GM18873 (cell line): ENCODE measurements at regions not wholly inside any gene's neighbourhood (a gene's known extent, or its start where the extent isn't known, plus 50 kb on each side); places are given as distances from the start of the nearest gene placed in this dataset.

Source experiments
- ATAC-seq: cut with Tn5 transposase; IDR thresholded peaks from one replicate; pipeline ENCODE4 v1.9.1; 2021; ENCODE audit warnings: mild to moderate bottlenecking, moderate library complexity, moderate number of reproducible peaks; ENCODE audit not compliant: unreplicated experiment, low FRiP score

DNA sequence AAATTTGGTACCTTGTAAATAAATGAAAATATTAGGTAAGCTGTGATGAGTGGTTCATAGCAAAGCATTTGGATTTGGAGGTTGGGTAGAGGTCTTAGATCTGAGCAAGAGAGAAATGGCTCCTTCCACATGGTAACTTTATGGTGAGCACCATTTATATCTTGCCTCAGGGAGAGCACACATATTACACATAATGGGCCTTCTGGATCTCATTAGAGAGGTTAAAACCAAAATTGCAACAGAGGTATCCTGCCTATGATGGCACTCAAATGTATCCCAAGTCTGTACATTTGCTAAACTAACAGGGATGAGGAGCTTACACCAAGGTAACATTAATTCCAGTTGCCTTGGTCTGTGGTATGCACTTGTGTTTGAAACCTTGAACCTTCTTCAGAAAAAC, 87.1 kb upstream of the PUDP start:
- ATAC-seq, result no peak

DNA sequence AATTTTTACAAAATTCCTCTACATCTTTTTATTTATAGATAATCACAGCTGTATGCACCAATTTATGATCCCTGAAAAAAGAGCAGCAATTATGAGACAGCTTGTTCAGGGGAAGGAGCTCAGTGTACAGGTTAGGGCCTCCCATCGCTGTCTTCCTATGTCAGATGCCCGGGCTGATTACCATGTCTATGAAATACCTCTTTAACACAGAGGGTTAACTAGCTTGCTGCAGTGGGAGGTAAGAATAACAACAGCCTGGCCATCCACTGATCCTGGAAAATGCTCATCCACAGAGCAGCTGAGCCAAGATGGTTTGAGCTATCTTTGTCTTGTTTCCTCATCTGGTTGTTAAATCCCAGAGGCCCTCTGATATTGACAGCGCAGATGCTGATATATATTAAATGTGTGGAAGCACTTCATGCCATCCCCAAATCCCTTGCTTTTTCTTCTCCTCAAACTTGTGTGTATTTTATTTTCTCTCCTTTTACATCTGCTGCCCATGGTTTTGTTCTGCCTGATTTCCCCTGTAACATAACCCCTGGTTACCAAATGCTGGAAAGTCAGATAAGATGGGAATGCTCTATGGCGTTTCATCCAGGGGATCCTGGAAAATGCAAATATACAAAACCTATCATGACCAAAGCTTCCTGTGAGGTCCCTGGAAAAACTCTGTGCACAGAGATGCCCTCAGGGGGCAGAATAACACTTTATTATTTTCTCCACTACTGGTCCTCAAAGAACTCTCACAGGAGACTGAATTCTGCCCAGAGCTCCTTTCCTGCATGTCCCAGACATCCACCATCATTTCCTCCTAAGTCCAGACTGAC, 85.8 kb upstream of the PUDP start:
- ATAC-seq, result no peak

DNA sequence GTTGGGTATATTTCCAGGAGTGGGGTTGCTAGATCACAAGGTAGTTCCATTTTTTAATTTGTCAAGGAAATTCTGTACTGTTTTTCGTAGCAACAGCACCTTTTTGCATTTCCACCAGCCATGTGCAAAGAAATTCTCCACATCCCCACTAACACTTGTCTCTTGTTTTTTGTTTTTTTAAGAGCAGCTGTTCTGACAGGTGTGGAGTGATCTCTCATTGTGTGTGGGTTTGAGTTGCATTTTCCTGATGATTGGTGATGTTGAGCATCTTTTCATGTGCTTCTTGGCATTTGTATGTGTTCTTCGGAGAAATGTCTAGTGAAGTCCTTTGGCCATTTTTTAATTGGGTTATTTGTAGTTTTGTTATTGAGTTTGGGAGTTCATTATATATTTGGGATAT, 80.3 kb upstream of the PUDP start:
- no peak for ATAC-seq

DNA sequence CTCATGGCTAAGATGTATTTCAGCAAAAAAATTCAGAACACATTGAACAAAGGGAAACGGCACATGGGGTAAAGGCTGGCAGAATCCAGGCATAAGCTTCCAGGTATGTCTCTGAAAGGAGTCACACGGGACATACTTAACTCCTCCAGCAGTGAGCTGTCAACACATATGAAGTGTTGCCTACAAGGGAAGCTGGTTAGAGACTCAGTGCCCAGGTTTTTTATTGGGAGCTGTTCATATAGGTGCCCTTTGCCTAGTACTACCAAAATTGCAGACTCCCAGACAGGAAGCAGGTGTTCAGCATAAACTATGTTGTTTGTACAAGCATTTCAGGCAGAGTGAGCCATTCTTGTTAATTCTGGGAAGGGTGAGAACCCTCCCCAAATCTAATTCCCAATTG, 77.4 kb upstream of the PUDP start:
- ATAC-seq, result no peak

DNA sequence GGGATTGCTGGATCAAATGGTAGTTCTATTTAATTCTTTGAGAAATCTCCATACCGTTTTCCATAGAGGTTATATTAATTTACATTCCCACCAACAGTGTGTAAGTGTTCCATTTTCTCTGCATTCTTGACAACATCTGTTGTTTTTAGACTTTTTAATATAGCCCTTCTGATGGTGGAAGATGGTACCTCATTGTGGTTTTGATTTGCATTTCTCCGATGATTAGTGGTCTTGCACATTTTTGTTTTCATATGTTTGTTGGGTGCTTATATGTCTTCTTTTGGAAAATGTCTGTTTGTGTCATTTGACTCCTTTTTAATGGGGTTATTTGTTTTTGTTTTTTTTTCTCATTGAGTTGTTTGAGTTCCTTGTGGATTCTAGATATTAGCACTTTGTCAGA, 75.3 kb upstream of the PUDP start:
- no peak for ATAC-seq

DNA sequence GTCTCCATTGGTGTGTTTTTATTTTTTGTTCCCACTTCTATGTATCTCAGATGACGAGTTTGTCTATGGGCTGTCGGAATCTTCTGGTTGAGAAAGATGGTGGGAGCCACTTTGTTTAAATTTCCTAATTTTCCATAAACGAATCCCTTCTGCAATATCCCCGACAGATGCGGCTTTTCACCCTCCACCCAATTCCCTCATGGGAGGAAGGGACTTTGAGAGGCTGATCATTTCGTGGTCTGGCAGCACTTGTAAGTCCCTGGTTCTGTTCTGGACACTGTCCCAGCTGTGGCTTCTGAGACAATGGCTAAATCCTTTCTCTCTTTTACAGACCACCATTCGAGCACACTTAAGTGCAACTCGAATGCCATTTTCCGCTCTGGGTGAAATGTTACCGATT, 72.2 kb upstream of the PUDP start:
- ATAC-seq, result no peak

DNA sequence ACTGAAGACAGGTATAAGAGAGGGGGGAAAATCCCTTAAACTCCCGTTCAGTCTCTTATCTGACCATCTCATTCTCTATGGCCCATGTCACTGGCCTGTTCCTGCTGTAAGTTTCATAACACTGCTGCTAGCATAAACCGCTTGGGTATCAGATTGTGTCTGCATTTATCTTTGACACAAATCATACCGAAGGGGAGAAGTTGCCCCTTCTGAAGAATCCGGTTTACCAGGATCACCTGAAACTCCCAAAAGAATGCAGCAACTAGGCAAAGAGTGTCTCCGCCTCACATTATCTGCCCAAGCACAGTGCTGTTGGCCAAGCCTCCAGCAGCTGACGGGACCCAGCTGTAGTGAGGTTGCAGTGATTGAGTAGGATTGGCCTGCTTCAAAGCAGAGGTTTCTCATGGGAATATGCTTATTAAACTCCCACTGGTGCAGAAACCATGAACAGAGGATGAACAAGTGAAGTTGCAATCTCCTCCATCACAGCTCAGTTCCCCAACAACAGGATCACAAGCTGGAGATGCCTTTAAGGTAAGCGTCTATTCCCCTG, 71.3 kb upstream of the PUDP start:
- ATAC-seq, result peak; percentile 61

DNA sequence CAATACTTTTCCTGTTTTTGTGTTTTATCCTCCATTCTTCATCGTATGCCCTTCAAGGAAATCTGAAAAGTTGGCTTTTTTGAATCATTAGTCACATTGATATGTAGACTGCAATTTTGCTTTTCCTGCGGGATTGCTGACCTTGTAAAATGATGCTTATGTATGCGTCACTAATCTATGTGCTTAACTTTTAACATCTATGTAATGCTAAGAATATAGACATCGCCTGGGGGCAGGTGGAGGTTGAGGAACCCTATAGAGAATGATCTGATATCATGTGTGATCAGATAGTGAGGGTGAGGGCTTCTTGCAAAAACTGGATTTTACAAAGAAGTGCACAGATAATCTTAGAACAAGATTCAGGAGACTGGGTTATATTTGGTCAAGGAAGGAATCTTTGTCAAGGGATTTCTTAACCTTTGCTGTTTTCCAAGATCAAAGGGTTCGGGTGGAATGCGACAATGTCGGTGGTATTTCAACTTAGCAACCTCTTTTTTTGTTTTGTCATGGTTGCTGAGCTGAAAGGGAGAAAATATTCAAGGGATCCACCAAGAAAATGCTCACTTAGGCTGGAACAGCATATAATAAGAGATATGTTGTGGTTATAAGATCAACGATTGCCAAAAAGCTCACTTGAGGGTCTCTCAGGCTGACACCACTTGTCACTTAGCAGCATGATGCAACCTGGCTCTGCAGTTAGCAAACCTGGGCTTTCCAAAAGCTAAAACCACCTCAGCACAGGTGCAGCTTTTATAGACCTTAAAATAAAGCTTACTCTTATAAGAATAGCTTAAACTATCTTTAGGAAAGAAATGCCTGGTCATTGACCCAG, 70.6 kb upstream of the PUDP start:
- no peak for ATAC-seq

DNA sequence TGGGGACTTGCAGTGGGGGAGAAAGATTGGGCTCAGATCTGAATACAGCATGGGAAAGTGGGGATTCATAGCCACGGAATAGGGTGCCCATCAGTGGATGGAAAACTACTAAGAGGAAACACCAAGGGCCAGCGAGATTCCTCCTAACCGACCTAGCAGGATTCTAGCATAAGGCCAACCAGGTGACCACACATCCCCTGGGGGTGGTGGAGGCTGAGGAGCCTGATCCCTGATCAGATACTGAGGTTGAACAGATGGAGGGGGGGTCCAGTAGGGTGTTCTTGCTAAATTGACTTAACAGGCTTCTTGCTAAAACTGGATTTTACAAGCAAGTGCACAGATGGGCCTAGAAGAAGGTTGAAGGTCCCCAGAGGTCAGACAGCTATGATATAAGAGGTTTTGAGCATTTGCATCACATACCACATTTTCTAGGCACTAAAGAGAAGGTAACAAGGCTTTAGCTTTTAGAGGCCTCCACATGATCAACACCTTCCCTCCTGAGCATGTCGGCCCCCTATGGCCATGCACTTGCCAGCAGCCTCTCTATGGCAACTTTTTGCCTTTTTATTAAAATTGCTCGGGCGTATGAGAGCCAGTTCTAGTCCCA, 69.1 kb upstream of the PUDP start:
- ATAC-seq, result no peak

DNA sequence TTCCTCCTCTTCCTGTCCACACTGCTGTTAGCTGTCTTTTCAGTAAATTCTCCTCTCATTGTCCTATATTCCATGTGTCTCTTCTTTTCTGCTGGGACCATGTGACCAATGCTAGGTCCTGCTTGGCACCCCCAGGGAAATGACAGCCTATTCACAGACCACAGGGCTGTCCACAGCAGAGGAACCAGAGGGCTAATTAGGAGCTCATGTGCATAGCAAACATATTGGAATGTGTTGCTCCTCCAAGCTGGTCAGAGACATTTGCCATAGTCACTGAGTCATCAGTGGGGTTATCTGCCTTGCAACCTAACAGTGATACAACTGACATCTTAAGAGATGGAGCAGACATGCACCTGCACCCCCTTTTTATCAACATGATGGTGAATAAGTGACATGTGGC, 67.9 kb upstream of the PUDP start:
- ATAC-seq, result no peak

DNA sequence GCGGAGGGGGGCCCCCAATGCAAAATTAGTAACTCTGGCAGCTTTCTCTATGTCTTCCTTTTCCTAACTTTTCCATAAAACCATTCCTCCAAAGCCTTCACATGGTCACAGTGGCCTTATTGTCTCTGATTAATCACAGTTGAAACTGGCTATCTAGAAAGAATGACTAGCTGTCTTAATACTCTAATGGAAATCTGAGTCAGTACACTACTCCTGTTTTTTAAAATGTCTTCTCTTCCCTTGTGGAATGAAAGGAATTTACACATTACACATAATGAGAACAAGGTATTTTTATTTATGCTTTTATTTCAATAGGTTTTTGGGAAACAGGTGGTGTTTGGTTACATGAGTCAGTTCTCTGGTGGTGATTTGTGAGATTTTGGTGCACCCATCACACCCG, 66.3 kb upstream of the PUDP start:
- ATAC-seq, result no peak

DNA sequence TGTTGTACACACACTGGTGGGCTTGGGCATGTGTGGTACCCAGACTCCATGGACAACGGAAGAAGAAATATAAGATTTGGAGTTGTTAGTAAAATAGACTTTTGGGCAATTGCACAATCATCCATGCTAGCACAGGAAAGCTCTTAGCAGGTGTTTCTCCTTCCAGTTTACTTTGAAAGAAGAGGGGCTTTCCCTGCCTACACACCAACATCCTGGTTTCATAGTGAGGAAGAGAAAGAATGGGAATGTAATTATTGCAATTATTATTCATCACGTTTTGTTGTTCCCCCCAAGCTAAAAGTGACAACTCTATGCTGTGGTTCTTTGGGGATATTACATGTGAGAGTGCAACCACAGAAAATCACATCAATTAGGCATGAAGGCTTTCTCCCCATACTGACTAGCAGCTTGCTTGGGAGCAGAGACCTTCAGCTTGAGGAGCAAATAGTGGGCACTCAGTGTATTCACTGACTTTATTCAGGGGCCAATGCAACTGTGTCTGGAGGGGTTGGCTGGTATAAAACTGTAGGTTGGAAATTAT, 57.2 kb upstream of the PUDP start:
- ATAC-seq, result no peak

DNA sequence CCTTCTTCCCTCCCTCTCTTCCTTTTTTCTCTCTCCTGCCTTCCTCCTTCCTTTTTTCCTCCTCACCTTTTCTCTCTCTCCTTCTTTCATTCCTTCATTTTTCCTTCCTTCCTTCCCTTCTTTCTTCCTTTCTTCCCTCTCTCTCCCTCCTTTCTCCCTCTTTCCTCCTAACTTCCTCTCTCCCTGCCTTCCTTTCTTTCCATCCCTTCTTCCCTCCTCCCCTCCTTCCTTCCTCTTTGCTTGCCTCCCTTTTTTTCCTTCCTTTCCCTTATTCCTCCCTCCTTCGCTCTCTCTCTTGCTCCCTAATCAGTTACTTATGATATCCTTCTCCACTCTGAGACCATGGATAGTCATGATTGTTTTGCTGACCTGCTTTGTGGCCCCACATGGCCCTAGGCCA, 56.7 kb upstream of the PUDP start:
- no peak for ATAC-seq

DNA sequence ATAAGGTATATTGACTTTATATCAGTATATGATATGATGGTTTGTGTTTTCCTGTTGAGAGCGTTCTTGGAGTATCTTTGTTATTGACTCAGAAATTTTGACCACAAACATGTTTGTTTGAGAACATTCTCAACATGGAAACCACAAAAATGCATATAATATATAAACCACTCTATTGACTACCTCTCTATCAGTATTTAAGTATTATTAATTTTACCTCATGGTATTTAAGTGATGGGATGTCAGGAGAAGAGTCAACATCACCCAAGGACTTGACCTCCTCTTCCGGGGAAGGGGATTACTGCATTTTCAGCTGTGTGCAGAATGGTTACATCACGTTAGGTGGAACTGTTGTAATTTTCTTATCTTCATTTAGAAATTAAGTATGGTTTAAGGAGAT, 54.3 kb upstream of the PUDP start:
- no peak for ATAC-seq

DNA sequence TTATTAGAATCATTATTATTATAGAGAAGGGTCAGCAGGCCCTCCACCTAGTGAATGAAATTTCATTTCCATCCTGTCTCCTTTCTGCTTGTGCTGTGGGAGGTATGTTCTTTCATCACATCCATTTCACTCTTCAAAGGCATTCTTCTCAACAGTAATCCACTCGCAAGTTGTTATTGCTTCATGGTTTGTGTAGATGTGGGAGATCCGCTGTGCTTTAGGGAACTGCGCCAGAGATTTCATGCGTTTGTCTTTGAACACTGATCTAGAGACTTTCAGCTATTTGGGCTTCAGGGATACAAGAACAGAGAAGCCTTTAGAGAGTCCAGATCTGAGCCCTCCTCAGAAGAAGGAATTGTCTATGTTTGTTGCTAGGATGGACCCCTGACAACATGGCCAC, 53.5 kb upstream of the PUDP start:
- ATAC-seq, result no peak

DNA sequence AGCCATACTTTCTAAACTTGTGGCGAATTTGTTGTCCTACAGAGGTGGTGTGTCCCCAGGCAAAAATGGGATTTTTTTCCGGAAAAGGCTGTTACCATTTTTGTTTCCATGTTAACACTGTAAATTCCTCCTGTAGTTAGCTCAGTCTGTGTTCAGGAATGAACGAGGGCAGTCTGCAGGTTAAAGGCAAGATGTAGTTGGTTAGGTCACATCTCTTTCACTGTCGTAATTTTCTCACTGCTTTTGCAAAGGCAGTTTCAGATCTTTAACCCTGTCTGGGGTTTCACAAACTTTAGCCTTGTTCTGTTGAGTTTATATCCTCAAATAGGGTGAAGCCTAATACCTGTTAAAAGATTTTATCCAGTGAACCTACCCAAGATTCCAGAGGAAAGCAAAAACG, 50.5 kb upstream of the PUDP start:
- no peak for ATAC-seq
